ENCODE measurements at regions not wholly inside any gene's neighbourhood (a gene's known extent, or its start where the extent isn't known, plus 50 kb on each side); places are given as distances from the start of the nearest gene placed in this dataset.

- Histone ChIP-seq H3K4me3 (no peak overlapping the region), H3K4me1 (no peaks in the 10 kb centered on the region), H3K36me3 (no peaks in the 10 kb centered on the region), H3K27me3 (peaks cover 0 to 5% (median 0%) of the 10 kb centered on the region in 4 donors), H3K27ac (no peak overlapping the region), H3K9me3 (no peaks in the 10 kb centered on the region)
- DNase-seq: no peak
- TF ChIP-seq POLR2A (IDR thresholded peaks at IDR 0.05) (no peak), CTCF (IDR thresholded peaks at IDR 0.05) (no peak)
- WGBS, 2 donors: 75 to 86% methylated on average over 4 of the region's 4 CpGs
- intact Hi-C loops (cut with DNase I): no loop called here
These were observed 91.9 kb upstream of the NSMCE3 start for GRCh38 chr15:29361560-29361959.

- Histone ChIP-seq H3K27me3 (peaks cover 0 to 5% (median 0%) of the 10 kb centered on the region in 4 donors), H3K27ac (no peak overlapping the region), H3K4me3 (no peak overlapping the region), H3K36me3 (no peaks in the 10 kb centered on the region), H3K9me3 (no peaks in the 10 kb centered on the region), H3K4me1 (no peaks in the 10 kb centered on the region)
- intact Hi-C loops (cut with DNase I): no loop called here
- TF ChIP-seq POLR2A (IDR thresholded peaks at IDR 0.05) (no peak), CTCF (IDR thresholded peaks at IDR 0.05) (no peak)
- 69 to 77% methylated on average over 4 of the region's 4 CpGs for WGBS, 2 donors
- no peak for DNase-seq
These were observed 90.5 kb upstream of the NSMCE3 start for GRCh38 chr15:29360152-29360551.

- no peak for TF ChIP-seq POLR2A (IDR thresholded peaks at IDR 0.05)
- no peak for TF ChIP-seq CTCF (IDR thresholded peaks at IDR 0.05)
- DNase-seq: no peak
- 20 to 75% methylated on average over 1 of the region's 1 CpG for WGBS, 2 donors
These were observed 87.2 kb upstream of the NSMCE3 start for GRCh38 chr15:29356786-29357185.

GRCh38 chr15:29355477-29355876 is 85.9 kb upstream of the NSMCE3 start:
- no peaks in the 10 kb centered on the region for H3K4me1 ChIP-seq
- intact Hi-C loops (cut with DNase I): no loop called here
- H3K27me3 ChIP-seq: no peaks in the 10 kb centered on the region
- no peak overlapping the region for H3K27ac ChIP-seq
- H3K9me3 ChIP-seq: no peaks in the 10 kb centered on the region
- H3K4me3 ChIP-seq: no peak overlapping the region
- H3K36me3 ChIP-seq: no peaks in the 10 kb centered on the region
- no peak for DNase-seq
- 36 to 38% methylated on average over 1 of the region's 1 CpG for WGBS, 2 donors
- TF ChIP-seq POLR2A (IDR thresholded peaks at IDR 0.05) (no peak), CTCF (IDR thresholded peaks at IDR 0.05) (no peak)

More at GRCh38 chr15:29356786-29357185, 87.2 kb upstream of the NSMCE3 start:
- H3K9me3 ChIP-seq: no peaks in the 10 kb centered on the region
- no peak overlapping the region for H3K4me3 ChIP-seq
- H3K27me3 ChIP-seq: peaks cover 0 to 5% (median 0%) of the 10 kb centered on the region in 4 donors
- H3K4me1 ChIP-seq: no peaks in the 10 kb centered on the region
- intact Hi-C loops (cut with DNase I): no loop called here
- no peaks in the 10 kb centered on the region for H3K36me3 ChIP-seq
- H3K27ac ChIP-seq: no peak overlapping the region

- Histone ChIP-seq H3K27me3 (no peaks in the 10 kb centered on the region), H3K27ac (no peak overlapping the region), H3K36me3 (no peaks in the 10 kb centered on the region), H3K9me3 (no peaks in the 10 kb centered on the region), H3K4me1 (no peaks in the 10 kb centered on the region), H3K4me3 (no peak overlapping the region)
- intact Hi-C loops (cut with DNase I): no loop called here
- DNase-seq: no peak
- TF ChIP-seq CTCF (IDR thresholded peaks at IDR 0.05) (no peak), POLR2A (IDR thresholded peaks at IDR 0.05) (no peak)
- 63 to 75% methylated on average over 10 of the region's 10 CpGs for WGBS, 2 donors
These were observed 82.8 kb upstream of the NSMCE3 start for GRCh38 chr15:29352402-29352801.
